ENCODE measurements at regions not wholly inside any gene's neighbourhood (a gene's known extent, or its start where the extent isn't known, plus 50 kb on each side); places are given as distances from the start of the nearest gene placed in this dataset.

- TF ChIP-seq CTCF (IDR thresholded peaks at IDR 0.05; ENCODE audit: low read depth, low read length) (no peak), EZH2phosphoT487 (IDR thresholded peaks at IDR 0.05; ENCODE audit: low read depth) (no peak)
Measured at GRCh38 chr15:52923626-52924025, 133.5 kb upstream of the ONECUT1 start.
